VCaP (cell line): ENCODE measurements at regions not wholly inside any gene's neighbourhood (a gene's known extent, or its start where the extent isn't known, plus 50 kb on each side); places are given as distances from the start of the nearest gene placed in this dataset.

ENCODE experiments used
- H3K27ac ChIP-seq: fragments of 450-650 bp; 2 replicates; pipeline ENCODE4 v1.5.1; 2017
- TF ChIP-seq, protein P1 (sequence below): fragments of 450-650 bp; conservative IDR thresholded peaks from 2 replicates; pipeline ENCODE4 v1.5.1; 2017; ENCODE audit warnings: mild to moderate bottlenecking, moderate library complexity

DNA sequence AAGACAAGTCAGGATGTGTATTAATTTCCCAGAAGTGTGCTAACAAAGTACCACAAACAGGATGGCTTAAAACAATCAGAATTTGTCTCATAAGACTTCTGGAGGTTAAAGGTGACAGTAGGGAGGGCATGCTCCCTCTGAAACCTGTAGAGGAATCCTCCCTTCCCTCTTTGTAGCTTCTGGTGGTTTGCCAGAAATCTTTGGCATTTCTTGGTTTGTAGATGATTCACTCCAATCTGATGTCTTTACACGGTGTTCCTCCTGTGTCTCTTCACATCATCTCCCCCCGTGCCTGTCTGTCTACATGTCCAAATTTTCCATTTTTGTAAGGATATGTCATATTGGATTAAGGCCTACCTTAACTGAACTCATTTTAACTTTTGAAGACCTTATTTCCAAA is 471.5 kb downstream of the ZNF608 start:
- TF ChIP-seq, protein P1, sequence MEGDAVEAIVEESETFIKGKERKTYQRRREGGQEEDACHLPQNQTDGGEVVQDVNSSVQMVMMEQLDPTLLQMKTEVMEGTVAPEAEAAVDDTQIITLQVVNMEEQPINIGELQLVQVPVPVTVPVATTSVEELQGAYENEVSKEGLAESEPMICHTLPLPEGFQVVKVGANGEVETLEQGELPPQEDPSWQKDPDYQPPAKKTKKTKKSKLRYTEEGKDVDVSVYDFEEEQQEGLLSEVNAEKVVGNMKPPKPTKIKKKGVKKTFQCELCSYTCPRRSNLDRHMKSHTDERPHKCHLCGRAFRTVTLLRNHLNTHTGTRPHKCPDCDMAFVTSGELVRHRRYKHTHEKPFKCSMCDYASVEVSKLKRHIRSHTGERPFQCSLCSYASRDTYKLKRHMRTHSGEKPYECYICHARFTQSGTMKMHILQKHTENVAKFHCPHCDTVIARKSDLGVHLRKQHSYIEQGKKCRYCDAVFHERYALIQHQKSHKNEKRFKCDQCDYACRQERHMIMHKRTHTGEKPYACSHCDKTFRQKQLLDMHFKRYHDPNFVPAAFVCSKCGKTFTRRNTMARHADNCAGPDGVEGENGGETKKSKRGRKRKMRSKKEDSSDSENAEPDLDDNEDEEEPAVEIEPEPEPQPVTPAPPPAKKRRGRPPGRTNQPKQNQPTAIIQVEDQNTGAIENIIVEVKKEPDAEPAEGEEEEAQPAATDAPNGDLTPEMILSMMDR = no peak

DNA sequence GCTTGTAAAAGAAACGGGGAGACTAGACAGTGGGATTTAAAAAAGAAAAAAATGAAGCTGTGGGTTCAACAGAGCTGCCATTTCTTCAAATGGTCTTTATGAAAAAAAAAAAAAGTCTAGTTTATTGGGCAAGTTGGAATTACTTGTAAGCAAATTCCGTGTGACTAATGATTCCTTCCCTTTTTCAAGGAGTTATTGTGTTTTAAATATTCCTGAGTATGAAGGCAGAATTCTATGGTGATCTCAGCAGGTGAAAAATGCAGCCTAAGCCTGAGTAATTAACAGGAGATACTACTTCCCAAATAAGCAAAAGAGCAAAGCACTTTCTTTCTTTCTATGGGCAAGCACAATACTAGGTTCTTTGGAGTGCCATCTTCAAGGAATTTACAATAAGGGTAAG is 481.9 kb downstream of the ZNF608 start:
- peak overlapping the region; percentile 99 for H3K27ac ChIP-seq
- TF ChIP-seq, protein P1 = no peak

More for the DNA sequence above, 471.5 kb downstream of the ZNF608 start:
- H3K27ac ChIP-seq = peak overlapping the region; percentile 35

DNA sequence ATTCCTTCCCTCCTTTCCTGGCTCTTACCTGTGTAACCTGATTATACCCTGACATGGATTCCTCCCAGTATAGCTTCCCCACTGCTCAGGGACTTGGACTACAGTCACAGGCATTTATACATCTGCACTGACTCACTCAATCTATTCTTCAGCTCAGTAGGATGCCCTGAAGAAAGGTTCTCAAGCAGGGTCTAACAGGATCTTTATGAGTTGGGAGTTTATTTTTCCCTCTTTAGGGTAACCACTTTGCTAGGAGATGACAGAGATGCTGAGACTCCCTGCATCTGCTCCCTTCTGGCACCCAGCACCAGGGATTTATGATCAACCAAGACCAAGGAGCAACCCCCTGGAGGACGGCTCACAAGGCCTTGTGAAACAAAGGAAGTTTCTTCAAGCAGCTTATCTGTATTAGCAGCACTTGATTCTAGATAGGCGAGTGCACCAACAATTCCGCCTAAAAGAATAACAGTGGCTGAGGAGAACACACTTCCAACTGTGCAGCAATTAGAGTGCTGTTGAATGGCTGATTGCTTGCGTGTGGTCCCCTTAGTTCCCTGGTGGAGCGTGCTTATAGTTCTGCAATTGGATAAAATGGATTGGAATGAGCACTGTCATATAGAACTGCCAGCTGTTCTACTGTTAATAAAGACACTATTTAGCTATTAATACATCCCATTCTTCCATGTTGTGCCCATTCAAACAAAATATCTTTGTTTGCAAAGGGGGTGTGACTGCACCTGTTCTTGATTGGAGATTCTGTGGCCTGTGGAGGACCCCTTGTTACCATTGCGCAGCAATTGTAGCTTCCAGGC is 482.6 kb downstream of the ZNF608 start:
- H3K27ac ChIP-seq = peak overlapping the region; percentile 99
- TF ChIP-seq, protein P1 = no peak

DNA sequence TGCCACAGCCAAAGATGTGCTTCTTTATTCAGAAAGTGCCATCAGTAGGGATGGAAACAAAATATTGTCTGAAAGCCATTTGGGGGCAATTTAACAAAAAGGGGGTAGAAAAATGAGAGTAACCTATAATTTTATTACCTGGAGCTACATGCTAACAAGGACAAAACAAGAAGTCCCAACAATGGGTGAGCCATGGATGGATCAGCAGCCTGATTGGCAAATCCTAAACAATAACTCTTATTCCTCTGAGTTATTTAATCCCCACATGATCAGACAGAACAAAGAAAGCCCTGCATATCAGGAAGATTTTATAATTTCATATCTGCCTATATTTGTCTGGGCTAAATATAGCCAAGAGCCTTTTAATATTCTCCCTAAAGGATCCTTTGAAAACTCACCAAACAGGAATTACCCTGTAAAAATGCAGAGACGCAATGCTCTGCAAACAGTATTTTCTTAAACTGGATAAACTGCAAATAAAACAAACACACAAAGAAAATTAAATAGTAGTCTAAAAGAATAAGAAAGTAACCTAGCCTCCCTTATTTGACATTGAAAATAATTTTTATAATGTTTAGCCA is 483.4 kb downstream of the ZNF608 start:
- peak overlapping the region; percentile 99 for H3K27ac ChIP-seq
- TF ChIP-seq, protein P1 = no peak

DNA sequence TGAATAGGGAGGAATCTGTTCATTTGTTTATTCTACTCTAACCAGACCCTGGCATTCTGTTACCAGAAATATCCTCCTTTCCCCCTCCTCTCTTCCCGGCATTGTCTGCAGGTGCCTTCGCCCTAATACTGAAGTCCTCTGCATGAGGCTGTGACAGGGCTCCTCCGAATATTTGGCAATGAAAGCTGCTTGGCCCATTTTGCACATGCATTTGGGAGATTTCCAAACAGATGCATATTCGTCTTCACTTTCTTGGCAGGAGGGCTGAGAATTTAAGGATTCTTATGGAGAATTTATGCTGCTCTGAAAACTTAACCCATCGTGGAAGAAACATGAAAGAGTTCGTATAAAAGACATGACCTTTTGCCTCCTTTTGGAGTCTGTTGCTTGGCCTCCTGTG is 484.0 kb downstream of the ZNF608 start:
- peak overlapping the region; percentile 99 for H3K27ac ChIP-seq
- TF ChIP-seq, protein P1 = no peak

DNA sequence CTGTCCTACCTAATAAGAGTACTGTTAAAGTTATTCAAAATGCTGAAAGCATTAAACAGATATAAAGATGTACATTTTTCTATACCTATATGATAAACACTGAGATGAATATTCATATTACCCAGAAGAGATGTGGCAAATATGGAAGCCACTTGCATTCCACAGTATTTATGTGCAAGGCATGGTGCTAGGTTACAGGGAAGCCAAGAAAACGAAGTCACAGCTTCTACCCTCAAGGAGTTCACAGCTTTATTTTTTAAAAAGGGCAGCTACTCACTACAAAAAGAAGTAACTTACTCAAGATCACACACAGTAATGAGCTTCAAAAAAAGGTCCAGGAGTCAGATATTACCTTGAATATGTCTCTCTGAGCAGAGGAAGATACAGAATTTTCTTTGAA is 484.6 kb downstream of the ZNF608 start:
- H3K27ac ChIP-seq = peak overlapping the region; percentile 99
- TF ChIP-seq, protein P1 = no peak

DNA sequence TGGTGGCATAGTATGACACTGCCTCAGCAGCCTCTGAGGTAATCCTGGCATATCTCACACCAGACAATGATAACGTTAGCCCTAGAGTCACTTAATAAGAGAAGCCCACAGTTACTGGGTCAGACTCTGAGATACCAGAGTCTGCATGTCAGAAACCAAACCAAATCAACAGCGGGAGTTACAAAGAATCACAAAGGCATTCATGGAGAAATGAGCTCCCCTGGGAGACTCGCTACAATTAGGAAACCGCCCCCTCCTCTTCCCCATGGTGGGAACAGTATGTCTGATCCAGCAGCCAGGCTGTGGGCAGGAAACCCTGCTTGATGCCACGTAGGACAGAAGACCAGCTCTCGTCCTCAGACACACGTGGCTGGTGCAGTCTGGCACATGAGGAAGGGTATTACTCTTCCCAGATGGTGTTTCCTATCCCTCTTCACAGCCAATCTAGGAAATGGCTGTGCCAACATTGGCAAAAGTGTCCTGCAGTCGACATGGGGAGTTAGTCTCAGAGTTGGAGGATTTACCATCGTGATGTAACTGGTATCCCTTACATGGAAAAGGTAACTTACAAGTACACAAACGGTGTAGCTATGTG is 485.4 kb downstream of the ZNF608 start:
- TF ChIP-seq, protein P1 = no peak
- H3K27ac ChIP-seq = peak overlapping the region; percentile 99
